CD4-positive, alpha-beta T cell (primary cell): ENCODE measurements at regions not wholly inside any gene's neighbourhood (a gene's known extent, or its start where the extent isn't known, plus 50 kb on each side); places are given as distances from the start of the nearest gene placed in this dataset.

ENCODE experiments used
- ATAC-seq: fragments of 200-7000 bp; cut with Tn5 transposase; one replicate; pipeline ENCODE4 v1.10.0; 2022; ENCODE audit warnings: mild to moderate bottlenecking; ENCODE audit not compliant: poor library complexity
- CTCF ChIA-PET: fragments of 350-600 bp; sonication (Branson Sonifier 250); formaldehyde crosslinking; loops from one replicate; lab custom pipeline; 2021; ENCODE audit warnings: antibody characterized with exemption, inconsistent platforms; lab: Charles Lee
- POLR2A ChIA-PET: fragments of 350-600 bp; sonication (Branson Sonifier 250); formaldehyde crosslinking; loops from one replicate; lab custom pipeline; 2021; ENCODE audit warnings: antibody characterized with exemption, inconsistent platforms; lab: Charles Lee
- DNase-seq, 14 experiments: peaks; one replicate each; pipeline ENCODE4 v3.0.0-alpha.2; 2013 to 2020; ENCODE audit warnings: mixed read lengths in 2 of 14
- H3K27ac ChIP-seq, 2 donors: one replicate each; pipeline versions ENCODE4 v1.5.1 to v1.7.0; 2013; ENCODE audit warnings: low read length in 2 of 2, low read depth in 1 of 2, mild to moderate bottlenecking in 1 of 2
- H3K27me3 ChIP-seq, 2 experiments: 1 replicate in 1 of 2; 2 replicates in 1 of 2; pipeline versions ENCODE4 v1.6.1 to v1.7.0; 2013; ENCODE audit warnings: low read length in 2 of 2, control low read depth in 1 of 2, mild to moderate bottlenecking in 1 of 2, moderate library complexity in 1 of 2; ENCODE audit not compliant: insufficient read depth in 2 of 2, control insufficient read depth in 1 of 2
- H3K36me3 ChIP-seq: one replicate; pipeline ENCODE4 v1.6.1; 2013; ENCODE audit warnings: low read length, control low read depth; ENCODE audit not compliant: insufficient read depth
- H3K4me1 ChIP-seq: one replicate; pipeline ENCODE4 v1.6.1; 2013; ENCODE audit warnings: low read length, control low read depth; ENCODE audit not compliant: insufficient read depth
- H3K4me3 ChIP-seq: one replicate; pipeline ENCODE4 v1.5.1; 2013; ENCODE audit warnings: mild to moderate bottlenecking, low read length, moderate library complexity
- H3K9me3 ChIP-seq, 2 experiments: 1 replicate in 1 of 2; 2 replicates in 1 of 2; pipeline versions ENCODE4 v1.6.1 to v1.7.0; 2013; ENCODE audit warnings: low read length in 2 of 2, mild to moderate bottlenecking in 2 of 2, control low read depth in 1 of 2, moderate library complexity in 1 of 2; ENCODE audit not compliant: control insufficient read depth in 1 of 2, insufficient read depth in 1 of 2
- H3K27ac Mint-ChIP-seq: one replicate; pipeline ENCODE4 v1.8.0; 2020; ENCODE audit warnings: mixed read lengths
- H3K27me3 Mint-ChIP-seq: one replicate; pipeline ENCODE4 v1.8.0; 2021; ENCODE audit warnings: mixed read lengths
- H3K36me3 Mint-ChIP-seq: one replicate; pipeline ENCODE4 v1.8.0; 2021; ENCODE audit warnings: low read depth, mixed read lengths
- H3K4me1 Mint-ChIP-seq: one replicate; pipeline ENCODE4 v1.8.0; 2021; ENCODE audit warnings: low read depth, mixed read lengths
- H3K4me3 Mint-ChIP-seq: one replicate; pipeline ENCODE4 v1.8.0; 2020; ENCODE audit warnings: mild to moderate bottlenecking, mixed read lengths
- H3K9me3 Mint-ChIP-seq: one replicate; pipeline ENCODE4 v1.8.0; 2020; ENCODE audit warnings: mixed read lengths
- CTCF ChIP-seq: fragments of 200-600 bp; IDR thresholded peaks from one replicate; pipeline ENCODE4 v1.8.0; 2022; ENCODE audit warnings: antibody characterized with exemption, mild to moderate bottlenecking
- intact Hi-C, 2 experiments: fragments of 100-400 bp; cut with DNase I in 1 of 2; cut with micrococcal nuclease in 1 of 2; formaldehyde crosslinking; loops; one replicate each; pipeline versions ENCODE4 v1.15.1 to v1.9.0; 2023 to 2025; cut with DNase I, micrococcal nuclease

GRCh38 chr2:195038153-195038552 is 618.9 kb upstream of the SLC39A10 start:
- no peak overlapping the region for H3K27ac ChIP-seq
- ChIA-PET POLR2A (no interaction called here), CTCF (no interaction called here)
- H3K4me3 Mint-ChIP-seq: no peak overlapping the region
- no peaks in the 10 kb centered on the region for H3K4me1 Mint-ChIP-seq
- no peak for TF ChIP-seq CTCF
- no peak overlapping the region for H3K27ac Mint-ChIP-seq
- no peak for DNase-seq
- no peaks in the 10 kb centered on the region for H3K9me3 Mint-ChIP-seq
- no peak for ATAC-seq
- intact Hi-C loops: no loop called here
- H3K4me3 ChIP-seq: no peak overlapping the region
- H3K36me3 ChIP-seq: no peaks in the 10 kb centered on the region
- H3K9me3 ChIP-seq: no peaks in the 10 kb centered on the region
- H3K4me1 ChIP-seq: no peaks in the 10 kb centered on the region
- H3K36me3 Mint-ChIP-seq: no peaks in the 10 kb centered on the region
- H3K27me3 Mint-ChIP-seq: no peaks in the 10 kb centered on the region
- H3K27me3 ChIP-seq: no peaks in the 10 kb centered on the region

- Histone ChIP-seq H3K27me3 (no peaks in the 10 kb centered on the region), H3K4me3 (no peak overlapping the region), H3K4me1 (no peaks in the 10 kb centered on the region), H3K36me3 (no peaks in the 10 kb centered on the region), H3K27ac (no peak overlapping the region), H3K9me3 (no peaks in the 10 kb centered on the region)
- Mint-ChIP-seq H3K4me1 (no peaks in the 10 kb centered on the region), H3K27me3 (no peaks in the 10 kb centered on the region), H3K4me3 (no peak overlapping the region), H3K9me3 (no peaks in the 10 kb centered on the region), H3K27ac (no peak overlapping the region), H3K36me3 (no peaks in the 10 kb centered on the region)
- DNase-seq (no peak), ATAC-seq (no peak)
- intact Hi-C loops: no loop called here
- POLR2A ChIA-PET: no interaction called here
- no peak for TF ChIP-seq CTCF
- CTCF ChIA-PET: no interaction called here
Measured at GRCh38 chr2:195037045-195037444, 620.0 kb upstream of the SLC39A10 start.

GRCh38 chr2:195031411-195031810 is 625.6 kb upstream of the SLC39A10 start:
- Mint-ChIP-seq H3K4me3 (no peak overlapping the region), H3K27me3 (no peaks in the 10 kb centered on the region), H3K4me1 (no peaks in the 10 kb centered on the region), H3K9me3 (no peaks in the 10 kb centered on the region), H3K36me3 (no peaks in the 10 kb centered on the region), H3K27ac (no peak overlapping the region)
- TF ChIP-seq CTCF: no peak
- DNase-seq (no peak), ATAC-seq (no peak)
- Histone ChIP-seq H3K36me3 (no peaks in the 10 kb centered on the region), H3K27ac (no peak overlapping the region), H3K4me3 (no peak overlapping the region), H3K4me1 (no peaks in the 10 kb centered on the region), H3K27me3 (peaks cover 0 to 3% of the 10 kb centered on the region in 2 experiments), H3K9me3 (no peaks in the 10 kb centered on the region)
- CTCF ChIA-PET: no interaction called here
- intact Hi-C loops: no loop called here
- POLR2A ChIA-PET: no interaction called here
